ENCODE measurements at regions not wholly inside any gene's neighbourhood (a gene's known extent, or its start where the extent isn't known, plus 50 kb on each side); places are given as distances from the start of the nearest gene placed in this dataset.

GRCh38 chrX:149992918-149993317 is 54.6 kb upstream of the EOLA2 start:
- Mint-ChIP-seq H3K4me1 (no peaks in the 10 kb centered on the region), H3K4me3 (no peak overlapping the region), H3K27ac (no peak overlapping the region), H3K27me3 (no peaks in the 10 kb centered on the region), H3K36me3 (ENCODE audit: low read depth) (peaks cover 3% of the 10 kb centered on the region), H3K9me3 (no peaks in the 10 kb centered on the region)
- ATAC-seq (no peak), DNase-seq (no peak)

DNA sequence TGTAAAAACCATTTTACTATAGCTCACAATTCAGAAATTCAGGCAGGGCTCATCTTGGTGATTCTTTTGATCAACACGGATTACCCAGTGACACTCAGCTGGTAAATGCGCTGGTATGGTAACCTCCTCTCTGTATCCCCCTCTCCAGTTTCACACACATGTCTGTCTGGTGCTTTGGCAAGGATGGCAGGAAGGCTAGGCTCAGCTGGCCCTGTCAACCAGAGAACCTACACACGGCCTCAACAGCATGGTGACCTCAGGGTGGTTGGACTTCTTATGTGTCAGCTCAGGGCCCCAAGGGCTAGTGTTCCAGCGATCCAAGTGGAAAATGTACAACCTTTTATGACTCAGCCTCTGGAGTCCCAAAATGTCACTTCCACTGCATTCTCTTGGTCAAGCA is 55.7 kb upstream of the EOLA2 start:
- DNase-seq (no peak), ATAC-seq (no peak)
- H3K4me3 Mint-ChIP-seq: no peak overlapping the region
- H3K4me1 Mint-ChIP-seq: no peaks in the 10 kb centered on the region
- no peaks in the 10 kb centered on the region for H3K9me3 Mint-ChIP-seq
- no peaks in the 10 kb centered on the region for H3K27me3 Mint-ChIP-seq
- H3K27ac Mint-ChIP-seq: no peak overlapping the region
- peaks cover 6% of the 10 kb centered on the region for H3K36me3 Mint-ChIP-seq (ENCODE audit: low read depth)

DNA sequence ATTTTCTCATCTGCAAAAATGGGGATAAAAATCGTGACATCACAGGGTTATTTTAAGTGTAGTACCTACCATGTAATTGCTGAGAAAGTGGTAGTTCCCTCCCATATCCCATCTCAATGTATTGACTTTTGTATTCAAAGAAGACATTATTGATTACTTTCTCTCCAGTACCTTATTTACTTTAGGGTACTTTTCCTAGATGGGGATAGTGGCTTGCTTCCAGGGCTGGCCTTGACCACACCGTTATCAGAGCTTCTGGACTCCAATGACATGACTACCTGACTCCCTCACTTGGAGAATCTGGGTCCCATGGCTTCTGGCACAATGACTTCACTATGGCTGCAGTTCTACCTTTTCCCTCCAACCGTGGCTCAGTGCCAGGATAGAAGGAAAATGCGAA is 58.2 kb upstream of the EOLA2 start:
- no peak overlapping the region for H3K27ac Mint-ChIP-seq
- DNase-seq (no peak), ATAC-seq (no peak)
- no peaks in the 10 kb centered on the region for H3K4me1 Mint-ChIP-seq
- H3K4me3 Mint-ChIP-seq: no peak overlapping the region
- peaks cover 6% of the 10 kb centered on the region for H3K36me3 Mint-ChIP-seq (ENCODE audit: low read depth)
- no peaks in the 10 kb centered on the region for H3K27me3 Mint-ChIP-seq
- no peaks in the 10 kb centered on the region for H3K9me3 Mint-ChIP-seq

- Mint-ChIP-seq H3K4me3 (no peak overlapping the region), H3K27me3 (no peaks in the 10 kb centered on the region), H3K36me3 (ENCODE audit: low read depth) (no peaks in the 10 kb centered on the region), H3K27ac (no peak overlapping the region), H3K9me3 (no peaks in the 10 kb centered on the region), H3K4me1 (no peaks in the 10 kb centered on the region)
- DNase-seq: no peak
- no peak for ATAC-seq
Observed at GRCh38 chrX:150005027-150005426, 66.7 kb upstream of the EOLA2 start.

DNA sequence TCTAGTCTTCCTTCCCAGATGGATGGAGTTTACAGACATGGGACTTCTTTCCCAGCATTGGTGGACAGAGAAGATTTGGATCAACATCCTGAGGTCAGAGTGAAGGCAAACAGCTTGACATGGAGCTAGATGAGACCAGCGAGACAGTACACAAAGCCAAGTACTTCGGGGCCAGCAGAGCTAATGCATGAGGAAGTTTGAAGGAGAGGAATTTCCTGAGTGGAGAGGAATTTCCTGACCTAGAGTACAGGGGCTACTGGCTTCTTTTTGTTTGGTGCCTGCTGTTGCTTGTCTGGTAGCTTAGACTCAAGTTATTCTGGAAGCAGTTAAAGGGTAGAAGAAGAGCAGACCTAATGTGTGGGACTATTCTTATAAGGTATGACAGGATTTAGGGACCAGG is 69.1 kb upstream of the EOLA2 start:
- Mint-ChIP-seq H3K36me3 (ENCODE audit: low read depth) (no peaks in the 10 kb centered on the region), H3K4me1 (no peaks in the 10 kb centered on the region), H3K9me3 (no peaks in the 10 kb centered on the region), H3K4me3 (no peak overlapping the region), H3K27me3 (no peaks in the 10 kb centered on the region), H3K27ac (no peak overlapping the region)
- ATAC-seq (no peak), DNase-seq (no peak)

GRCh38 chrX:150012647-150013381 is 74.5 kb upstream of the EOLA2 start:
- no peak overlapping the region for H3K4me3 Mint-ChIP-seq
- H3K9me3 Mint-ChIP-seq: no peaks in the 10 kb centered on the region
- H3K36me3 Mint-ChIP-seq (ENCODE audit: low read depth): peaks cover 2% of the 10 kb centered on the region
- DNase-seq (no peak), ATAC-seq (no peak)
- H3K27ac Mint-ChIP-seq: no peak overlapping the region
- H3K4me1 Mint-ChIP-seq: no peaks in the 10 kb centered on the region
- H3K27me3 Mint-ChIP-seq: no peaks in the 10 kb centered on the region

DNA sequence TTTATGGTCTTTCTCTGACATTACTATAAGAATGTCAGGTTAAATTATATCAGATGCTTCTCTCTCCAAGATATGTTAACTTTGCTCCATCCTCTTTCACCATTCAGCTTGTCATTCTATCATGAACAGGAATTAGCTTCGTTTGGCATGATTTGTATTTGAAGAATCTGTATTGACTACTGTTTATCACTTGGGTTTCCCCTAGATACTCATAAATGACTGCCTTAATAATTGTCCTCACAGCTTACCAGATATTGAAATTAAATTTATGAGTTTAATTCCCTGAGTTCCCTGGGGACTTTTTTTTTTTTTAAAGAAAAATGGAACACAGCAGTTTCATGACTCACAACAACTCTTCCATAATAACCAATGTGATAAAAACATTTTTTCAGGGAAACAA is 76.2 kb upstream of the EOLA2 start:
- Mint-ChIP-seq H3K27me3 (no peaks in the 10 kb centered on the region), H3K4me3 (no peak overlapping the region), H3K27ac (no peak overlapping the region), H3K9me3 (no peaks in the 10 kb centered on the region), H3K4me1 (no peaks in the 10 kb centered on the region), H3K36me3 (ENCODE audit: low read depth) (peaks cover 2% of the 10 kb centered on the region)
- DNase-seq (no peak), ATAC-seq (no peak)

- ATAC-seq: no peak
- Mint-ChIP-seq H3K9me3 (no peaks in the 10 kb centered on the region), H3K36me3 (ENCODE audit: low read depth) (peaks cover 2% of the 10 kb centered on the region), H3K4me1 (no peaks in the 10 kb centered on the region), H3K27me3 (no peaks in the 10 kb centered on the region), H3K4me3 (no peak overlapping the region), H3K27ac (peak overlapping the region; percentile 71)
- no peak for DNase-seq
Observed at GRCh38 chrX:150017868-150018267, 79.6 kb upstream of the EOLA2 start.

DNA sequence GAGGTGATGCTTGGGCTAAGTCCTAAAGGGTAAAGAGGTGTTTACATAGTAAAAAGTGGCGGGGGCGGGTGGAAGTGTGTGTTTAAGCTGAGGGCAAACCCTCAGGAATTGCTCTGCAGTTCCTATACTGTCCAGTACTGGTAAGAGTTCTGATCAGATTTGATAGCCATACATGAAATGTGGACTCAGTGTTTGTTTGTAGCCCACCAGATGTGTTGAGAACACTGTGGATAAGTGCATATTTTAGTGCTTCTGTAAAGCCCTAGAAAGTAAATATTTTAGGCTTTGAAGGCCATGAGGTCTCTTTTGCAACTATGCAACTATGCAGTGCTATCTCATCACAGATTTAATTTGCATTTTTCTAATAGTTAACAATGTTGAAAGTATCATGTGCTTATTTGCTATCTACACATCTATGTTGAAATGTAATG is 80.7 kb upstream of the EOLA2 start:
- Mint-ChIP-seq H3K27me3 (no peaks in the 10 kb centered on the region), H3K4me1 (no peaks in the 10 kb centered on the region), H3K36me3 (ENCODE audit: low read depth) (peaks cover 2% of the 10 kb centered on the region), H3K4me3 (no peak overlapping the region), H3K9me3 (no peaks in the 10 kb centered on the region), H3K27ac (no peak overlapping the region)
- ATAC-seq: no peak
- DNase-seq: no peak

GRCh38 chrX:150028692-150029091 is 90.4 kb upstream of the EOLA2 start:
- no peaks in the 10 kb centered on the region for H3K9me3 Mint-ChIP-seq
- H3K27me3 Mint-ChIP-seq: no peaks in the 10 kb centered on the region
- DNase-seq (no peak), ATAC-seq (no peak)
- peaks cover 6% of the 10 kb centered on the region for H3K4me1 Mint-ChIP-seq
- peaks cover 2% of the 10 kb centered on the region for H3K36me3 Mint-ChIP-seq (ENCODE audit: low read depth)
- H3K4me3 Mint-ChIP-seq: no peak overlapping the region
- H3K27ac Mint-ChIP-seq: no peak overlapping the region

- Mint-ChIP-seq H3K9me3 (peaks cover 10% of the 10 kb centered on the region), H3K27me3 (no peaks in the 10 kb centered on the region)
- ATAC-seq: no peak
Observed at GRCh38 chrX:150032742-150033141, 94.5 kb upstream of the EOLA2 start.

DNA sequence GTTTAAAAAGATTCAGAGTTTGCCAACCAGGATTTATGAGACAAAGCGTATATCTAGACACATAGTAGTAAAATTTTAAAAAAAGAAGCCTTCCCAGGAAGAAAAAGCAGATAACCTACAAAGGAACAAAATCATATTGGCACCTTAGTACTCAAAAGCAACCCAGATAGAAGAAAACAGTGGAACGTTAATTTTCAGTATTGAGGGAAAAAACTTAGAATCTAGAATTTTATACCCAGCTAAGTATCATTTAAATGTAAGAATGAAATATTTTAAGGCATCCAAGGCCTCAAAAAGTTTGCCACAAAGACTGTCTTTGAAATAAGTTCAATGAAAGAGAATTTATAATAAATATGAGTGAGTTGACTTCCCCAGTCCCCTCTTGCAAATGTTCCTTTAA is 96.5 kb upstream of the EOLA2 start:
- Mint-ChIP-seq H3K27ac (no peak overlapping the region), H3K4me3 (no peak overlapping the region), H3K4me1 (no peaks in the 10 kb centered on the region), H3K9me3 (peaks cover 10% of the 10 kb centered on the region), H3K27me3 (no peaks in the 10 kb centered on the region), H3K36me3 (ENCODE audit: low read depth) (no peaks in the 10 kb centered on the region)
- ATAC-seq (no peak), DNase-seq (no peak)

More at GRCh38 chrX:150032742-150033141, 94.5 kb upstream of the EOLA2 start:
- Mint-ChIP-seq H3K4me1 (peaks cover 6% of the 10 kb centered on the region), H3K27ac (no peak overlapping the region), H3K36me3 (ENCODE audit: low read depth) (no peaks in the 10 kb centered on the region), H3K4me3 (no peak overlapping the region)
- DNase-seq: no peak

GRCh38 chrX:150035531-150035930 is 97.2 kb upstream of the EOLA2 start:
- H3K9me3 Mint-ChIP-seq: peaks cover 10% of the 10 kb centered on the region
- ATAC-seq: no peak
- H3K27ac Mint-ChIP-seq: no peak overlapping the region
- H3K36me3 Mint-ChIP-seq (ENCODE audit: low read depth): no peaks in the 10 kb centered on the region
- no peaks in the 10 kb centered on the region for H3K4me1 Mint-ChIP-seq
- H3K27me3 Mint-ChIP-seq: no peaks in the 10 kb centered on the region
- no peak overlapping the region for H3K4me3 Mint-ChIP-seq
- no peak for DNase-seq

DNA sequence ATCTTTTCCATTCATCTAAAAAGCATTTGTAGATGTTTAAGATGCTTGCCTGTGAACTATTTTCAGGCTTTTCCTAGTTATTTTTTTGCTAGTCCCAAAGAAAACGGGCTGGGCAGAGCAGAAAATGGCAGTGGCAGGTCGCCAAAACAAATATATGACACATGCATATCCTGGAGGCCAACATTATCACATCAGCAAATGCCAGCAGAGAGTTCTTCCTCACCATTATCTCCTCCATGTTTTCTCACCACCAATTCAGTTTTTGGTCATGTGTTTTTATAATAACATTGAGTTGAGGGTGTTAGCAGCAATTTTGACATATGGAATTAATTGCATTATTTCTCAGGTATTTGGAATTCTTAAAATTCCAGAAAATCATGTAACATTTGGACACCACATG is 97.9 kb upstream of the EOLA2 start:
- H3K4me1 Mint-ChIP-seq: no peaks in the 10 kb centered on the region
- no peaks in the 10 kb centered on the region for H3K36me3 Mint-ChIP-seq (ENCODE audit: low read depth)
- H3K4me3 Mint-ChIP-seq: no peak overlapping the region
- DNase-seq: no peak
- no peaks in the 10 kb centered on the region for H3K27me3 Mint-ChIP-seq
- ATAC-seq: no peak
- H3K9me3 Mint-ChIP-seq: peaks cover 10% of the 10 kb centered on the region
- H3K27ac Mint-ChIP-seq: no peak overlapping the region

DNA sequence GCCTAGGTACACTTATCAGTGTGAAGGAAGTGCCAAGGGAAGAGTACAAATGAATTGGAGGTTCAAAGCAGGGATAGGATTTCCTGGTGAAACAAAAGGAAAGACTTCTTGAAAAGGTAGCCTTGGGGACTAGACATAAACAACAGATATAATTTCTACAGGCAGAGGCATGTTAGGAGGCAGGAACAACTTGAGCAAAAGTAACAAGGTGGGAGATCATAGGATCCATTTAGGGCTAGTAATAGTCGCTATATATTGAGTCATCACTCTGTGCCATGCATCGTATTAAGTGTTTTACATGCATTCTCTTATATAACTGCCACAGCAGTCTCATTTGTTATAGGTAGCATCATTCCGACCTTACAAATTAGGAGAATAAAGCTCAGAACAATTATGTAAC is 98.3 kb upstream of the EOLA2 start:
- Mint-ChIP-seq H3K36me3 (ENCODE audit: low read depth) (no peaks in the 10 kb centered on the region), H3K4me1 (no peaks in the 10 kb centered on the region), H3K4me3 (no peak overlapping the region), H3K27ac (no peak overlapping the region), H3K27me3 (no peaks in the 10 kb centered on the region), H3K9me3 (peaks cover 10% of the 10 kb centered on the region)
- no peak for ATAC-seq
- no peak for DNase-seq

- Mint-ChIP-seq H3K27ac (no peak overlapping the region), H3K4me1 (no peaks in the 10 kb centered on the region), H3K9me3 (peaks cover 10% of the 10 kb centered on the region), H3K36me3 (ENCODE audit: low read depth) (no peaks in the 10 kb centered on the region), H3K4me3 (no peak overlapping the region), H3K27me3 (no peaks in the 10 kb centered on the region)
- ATAC-seq: no peak
- DNase-seq: no peak
Observed at GRCh38 chrX:150037041-150037440, 98.8 kb upstream of the EOLA2 start.
